GM12891 (cell line): ENCODE measurements at regions not wholly inside any gene's neighbourhood (a gene's known extent, or its start where the extent isn't known, plus 50 kb on each side); places are given as distances from the start of the nearest gene placed in this dataset.

Experiments used
- PAX5 ChIP-seq: IDR thresholded peaks from 2 replicates; pipeline ENCODE4 v1.6.1; 2011; ENCODE audit warnings: low read length, moderate library complexity, mild to moderate bottlenecking; ENCODE audit not compliant: insufficient read depth, severe bottlenecking
- POLR2A ChIP-seq: IDR thresholded peaks from 2 replicates; pipeline ENCODE4 v1.6.1; 2011; ENCODE audit warnings: low read depth, low read length, control low read depth
- POLR2AphosphoS5 ChIP-seq: IDR thresholded peaks from 2 replicates; pipeline ENCODE4 v1.6.1; 2011; ENCODE audit warnings: low read depth, low read length, control low read depth
- TAF1 ChIP-seq: IDR thresholded peaks from 2 replicates; pipeline ENCODE4 v1.6.1; 2011; ENCODE audit warnings: low read depth, low read length, control low read depth

GRCh38 chr9:108603141-108603540 lies 252.6 kb downstream of the ACTL7B start:
- TF ChIP-seq POLR2AphosphoS5 = no peak
- no peak for TF ChIP-seq POLR2A
- no peak for TF ChIP-seq TAF1
- no peak for TF ChIP-seq PAX5
